ENCODE measurements at regions not wholly inside any gene's neighbourhood (a gene's known extent, or its start where the extent isn't known, plus 50 kb on each side); places are given as distances from the start of the nearest gene placed in this dataset.

GRCh38 chr14:22479776-22480464, 109.1 kb downstream of the DAD1 start:
- Mint-ChIP-seq H3K27me3 (no peaks in the 10 kb centered on the region), H3K4me3 (peak overlapping the region; percentile 83), H3K27ac (peak overlapping the region; percentile 79), H3K9me3 (ENCODE audit: insufficient read depth) (no peaks in the 10 kb centered on the region), H3K4me1 (peaks cover 97% of the 10 kb centered on the region)
- ATAC-seq (ENCODE audit: low read depth), result no peak
- ChIA-PET CTCF (interaction anchor here (1.0 to 14.6 kb wide), 12 partner anchors 8 to 91 kb away, joined by 3 to 177 read pairs (median 4); no protein-coding TSS in a partner anchor), POLR2A (interaction anchor here (0.6 to 1.7 kb wide), 2 partner anchors 11 to 34 kb away, joined by 5 to 6 read pairs; no protein-coding TSS in a partner anchor)
- no peak for TF ChIP-seq EZH2 (IDR thresholded peaks at IDR 0.05; ENCODE audit: borderline replicate concordance, insufficient read depth, low read depth, low read length, poor library complexity, severe bottlenecking)
- TF ChIP-seq CTCF (IDR thresholded peaks at IDR 0.05), result no peak
- Histone ChIP-seq H3K79me2 (ENCODE audit: control insufficient read depth, insufficient read depth, low read length) (peaks cover 5% of the 10 kb centered on the region), H3K4me2 (replicated peaks; ENCODE audit: low read depth, low read length, poor library complexity, severe bottlenecking) (peak overlapping the region; percentile 57), H4K20me1 (ENCODE audit: control insufficient read depth, insufficient read depth, low read length, poor library complexity, severe bottlenecking) (no peaks in the 10 kb centered on the region), H3K27me3 (replicated peaks in 1 of 4; ENCODE audit: control extremely low read depth in 1 of 4, control insufficient read depth in 3 of 4, insufficient read depth in 4 of 4, low read length in 3 of 4) (no peaks in the 10 kb centered on the region), H3K9ac (ENCODE audit: low read length) (peak overlapping the region; percentile 19), H2AFZ (ENCODE audit: insufficient read depth, low read depth, low read length, poor library complexity, severe bottlenecking) (peak overlapping the region; percentile 22), H3K4me1 (ENCODE audit: control insufficient read depth in 2 of 2, insufficient read depth in 2 of 2, low read length in 2 of 2) (peaks cover 91 to 98% of the 10 kb centered on the region in 2 donors), H3K4me3 (ENCODE audit: control extremely low read depth in 1 of 5, extremely low read depth in 1 of 5, insufficient read depth in 1 of 5, low read depth in 2 of 5, low read length in 4 of 5) (peak overlapping the region in 4 of 5 experiments; percentile 7 to 36 (median 10)), H3K36me3 (replicated peaks in 1 of 2; ENCODE audit: control extremely low read depth in 1 of 2, control insufficient read depth in 1 of 2, extremely low read depth in 1 of 2, insufficient read depth in 2 of 2, low read length in 1 of 2) (no peaks in the 10 kb centered on the region), H3K9me3 (ENCODE audit: control extremely low read depth in 1 of 3, control insufficient read depth in 2 of 3, insufficient read depth in 1 of 3, low read length in 2 of 3) (no peaks in the 10 kb centered on the region), H3K27ac (ENCODE audit: low read length in 2 of 2) (peak overlapping the region; percentile 19 to 51)
- WGBS (ENCODE audit: insufficient coverage), result 30% methylated on average over 2 of the region's 3 CpGs
- DNase-seq, result no peak
- intact Hi-C loops (cut with micrococcal nuclease), result loop anchor here (2.0 to 5.0 kb wide), 2 partner anchors 17 to 42 kb away; no protein-coding TSS in a partner anchor

GRCh38 chr14:22479132-22479531, 109.9 kb downstream of the DAD1 start:
- DNase-seq (no peak), ATAC-seq (ENCODE audit: low read depth) (no peak)
- Histone ChIP-seq H3K27ac (ENCODE audit: low read length in 2 of 2) (peak overlapping the region; percentile 3 to 51), H3K79me2 (ENCODE audit: control insufficient read depth, insufficient read depth, low read length) (peaks cover 5% of the 10 kb centered on the region), H3K36me3 (replicated peaks in 1 of 2; ENCODE audit: control extremely low read depth in 1 of 2, control insufficient read depth in 1 of 2, extremely low read depth in 1 of 2, insufficient read depth in 2 of 2, low read length in 1 of 2) (no peaks in the 10 kb centered on the region), H3K27me3 (replicated peaks in 1 of 4; ENCODE audit: control extremely low read depth in 1 of 4, control insufficient read depth in 3 of 4, insufficient read depth in 4 of 4, low read length in 3 of 4) (no peaks in the 10 kb centered on the region), H4K20me1 (ENCODE audit: control insufficient read depth, insufficient read depth, low read length, poor library complexity, severe bottlenecking) (no peaks in the 10 kb centered on the region), H3K4me3 (ENCODE audit: control extremely low read depth in 1 of 5, extremely low read depth in 1 of 5, insufficient read depth in 1 of 5, low read depth in 2 of 5, low read length in 4 of 5) (no peak overlapping the region), H3K9me3 (ENCODE audit: control extremely low read depth in 1 of 3, control insufficient read depth in 2 of 3, insufficient read depth in 1 of 3, low read length in 2 of 3) (no peaks in the 10 kb centered on the region), H2AFZ (ENCODE audit: insufficient read depth, low read depth, low read length, poor library complexity, severe bottlenecking) (no peak overlapping the region), H3K4me2 (replicated peaks; ENCODE audit: low read depth, low read length, poor library complexity, severe bottlenecking) (peak overlapping the region; percentile 57), H3K9ac (ENCODE audit: low read length) (peak overlapping the region; percentile 19), H3K4me1 (ENCODE audit: control insufficient read depth in 2 of 2, insufficient read depth in 2 of 2, low read length in 2 of 2) (peaks cover 86 to 96% of the 10 kb centered on the region in 2 donors)
- intact Hi-C loops (cut with micrococcal nuclease), result no loop called here
- Mint-ChIP-seq H3K27me3 (no peaks in the 10 kb centered on the region), H3K27ac (peak overlapping the region; percentile 79), H3K4me3 (peak overlapping the region; percentile 83), H3K4me1 (peaks cover 95% of the 10 kb centered on the region), H3K9me3 (ENCODE audit: insufficient read depth) (no peaks in the 10 kb centered on the region)
- CTCF ChIA-PET, result interaction anchor here (0.9 to 14.6 kb wide), 8 partner anchors 7 to 89 kb away, joined by 3 to 177 read pairs (median 19); no protein-coding TSS in a partner anchor
- POLR2A ChIA-PET, result interaction anchor here (1.2 to 2.0 kb wide), 3 partner anchors 12 to 77 kb away, joined by 3 to 6 read pairs (median 5); no protein-coding TSS in a partner anchor
- no peak for TF ChIP-seq EZH2 (IDR thresholded peaks at IDR 0.05; ENCODE audit: borderline replicate concordance, insufficient read depth, low read depth, low read length, poor library complexity, severe bottlenecking)
- TF ChIP-seq CTCF (IDR thresholded peaks at IDR 0.05), result no peak
- no CpG with 5 or more reads among the region's 6 CpGs for WGBS (ENCODE audit: insufficient coverage)
